GM21360 (cell line): ENCODE measurements at regions not wholly inside any gene's neighbourhood (a gene's known extent, or its start where the extent isn't known, plus 50 kb on each side); places are given as distances from the start of the nearest gene placed in this dataset.
"Not testable (repeated sequence)": the region's sequence is repeated elsewhere in the genome, so short reads cannot be mapped to it uniquely, and the experiment has no call there.

Experiments
- ATAC-seq: cut with Tn5 transposase; IDR thresholded peaks from one replicate; pipeline ENCODE4 v1.9.1; 2021; ENCODE audit warnings: mild to moderate bottlenecking, moderate library complexity; ENCODE audit not compliant: unreplicated experiment

DNA sequence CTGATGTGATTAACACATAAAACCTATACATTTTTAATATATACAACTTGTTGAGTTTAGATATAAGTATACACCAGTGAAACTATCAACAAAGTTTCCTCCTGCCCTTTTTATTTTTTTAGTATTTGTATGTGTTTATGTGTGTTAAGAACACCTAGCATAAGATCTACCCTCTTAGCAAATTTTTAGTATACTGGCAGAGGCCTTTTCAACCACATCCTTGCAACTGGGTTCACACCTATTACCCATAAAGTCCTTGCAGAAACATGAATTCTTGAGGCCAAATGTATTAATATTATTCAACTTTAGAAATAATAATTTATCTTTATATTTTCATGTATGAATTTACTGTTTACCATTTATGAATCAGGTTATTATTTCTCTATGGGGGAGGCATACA is 119.7 kb upstream of the CRIM1 start:
- no peak for ATAC-seq

DNA sequence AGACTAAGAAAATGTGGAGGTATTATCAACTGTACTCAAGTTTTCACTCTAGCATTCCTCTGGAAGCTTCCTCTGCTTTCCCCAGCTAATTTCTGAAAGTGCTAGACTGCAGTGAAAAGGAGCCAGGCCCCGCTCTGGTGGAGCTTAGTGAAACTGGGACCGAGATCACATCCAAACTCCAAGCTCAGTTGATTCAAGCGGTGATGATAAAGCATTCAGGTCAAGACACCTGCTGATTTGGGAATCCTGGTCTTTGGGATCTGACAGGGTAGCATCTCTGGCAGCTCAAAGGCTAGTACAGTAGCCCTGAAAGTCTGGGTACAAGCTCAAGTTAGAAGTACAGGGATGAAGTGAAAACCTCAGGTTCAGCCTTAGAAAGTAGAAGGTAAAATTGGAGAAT is 120.2 kb upstream of the CRIM1 start:
- ATAC-seq = no peak

DNA sequence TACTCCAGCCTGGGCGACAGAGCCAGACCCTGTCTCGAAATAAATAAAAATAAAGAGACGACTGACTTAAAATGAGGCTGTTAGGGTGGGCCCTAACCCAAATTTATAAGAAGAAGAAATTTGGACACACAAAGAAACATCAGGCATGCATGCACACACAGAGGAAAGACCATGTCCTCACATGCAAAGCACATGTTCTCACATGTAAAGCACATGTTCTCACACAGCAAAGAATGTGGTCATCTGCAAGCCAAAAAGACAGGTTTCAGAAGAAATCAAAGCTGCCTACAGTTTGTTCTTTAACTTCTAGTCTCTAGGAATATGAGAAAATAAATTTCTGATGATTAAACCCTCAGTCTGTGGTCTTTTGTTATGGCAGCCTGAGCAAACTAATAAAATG is 132.3 kb upstream of the CRIM1 start:
- no peak for ATAC-seq

DNA sequence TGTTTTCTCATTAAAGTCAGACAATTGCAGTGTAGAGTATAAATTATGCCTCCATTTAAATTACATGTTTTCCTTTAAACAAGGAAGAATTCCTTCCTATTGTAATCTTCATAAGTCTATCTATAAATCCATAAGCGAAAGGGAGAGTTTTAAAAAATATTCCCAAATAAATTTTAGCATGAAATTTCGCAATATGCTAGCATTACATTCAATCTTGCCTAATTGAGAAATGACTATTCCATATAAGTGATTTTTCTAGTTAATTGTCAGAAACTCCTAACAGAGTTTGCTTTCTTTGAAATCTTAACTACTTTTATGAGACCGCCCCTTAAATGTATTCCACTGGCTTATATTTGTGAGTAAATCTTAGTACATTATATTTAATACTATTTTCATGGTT is 133.1 kb upstream of the CRIM1 start:
- no peak for ATAC-seq

DNA sequence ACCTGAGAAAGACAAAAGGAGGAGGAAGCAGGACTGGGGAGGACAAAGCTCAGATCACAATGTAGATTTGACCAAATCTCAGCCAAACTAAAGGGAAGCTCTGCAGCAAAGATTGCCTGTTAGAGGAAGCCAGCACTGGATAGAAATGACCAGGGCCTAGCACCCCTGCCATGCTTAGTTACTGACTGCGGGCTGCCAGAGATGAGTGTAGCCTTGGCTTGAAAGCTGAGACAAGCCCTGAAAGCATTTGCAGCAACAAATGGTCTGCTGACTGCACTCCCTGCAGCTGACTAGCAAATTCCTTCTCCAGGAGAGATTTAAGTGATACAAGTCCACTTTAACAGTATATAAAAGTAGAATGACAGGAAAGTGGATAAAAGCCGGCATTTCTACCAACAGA is 140.9 kb upstream of the CRIM1 start:
- no peak for ATAC-seq

DNA sequence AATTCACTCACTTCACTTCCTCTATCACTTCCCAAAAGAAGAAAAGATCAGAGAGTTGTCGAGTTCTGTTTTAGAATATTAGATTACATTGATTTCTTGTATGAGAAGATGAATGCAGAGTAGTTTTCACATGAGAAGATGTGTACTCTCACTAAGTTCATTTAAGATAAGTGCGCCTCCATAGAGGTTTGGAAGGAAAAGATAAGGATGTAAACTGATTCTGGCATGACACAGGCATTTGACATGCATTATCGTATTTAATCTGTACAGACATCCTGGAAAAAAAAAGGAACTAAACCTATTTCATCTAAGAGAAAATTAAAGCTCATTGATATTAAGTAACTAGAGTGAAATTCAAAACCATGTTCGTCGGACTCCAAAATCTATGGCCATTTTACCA is 152.2 kb upstream of the CRIM1 start:
- ATAC-seq = no peak

DNA sequence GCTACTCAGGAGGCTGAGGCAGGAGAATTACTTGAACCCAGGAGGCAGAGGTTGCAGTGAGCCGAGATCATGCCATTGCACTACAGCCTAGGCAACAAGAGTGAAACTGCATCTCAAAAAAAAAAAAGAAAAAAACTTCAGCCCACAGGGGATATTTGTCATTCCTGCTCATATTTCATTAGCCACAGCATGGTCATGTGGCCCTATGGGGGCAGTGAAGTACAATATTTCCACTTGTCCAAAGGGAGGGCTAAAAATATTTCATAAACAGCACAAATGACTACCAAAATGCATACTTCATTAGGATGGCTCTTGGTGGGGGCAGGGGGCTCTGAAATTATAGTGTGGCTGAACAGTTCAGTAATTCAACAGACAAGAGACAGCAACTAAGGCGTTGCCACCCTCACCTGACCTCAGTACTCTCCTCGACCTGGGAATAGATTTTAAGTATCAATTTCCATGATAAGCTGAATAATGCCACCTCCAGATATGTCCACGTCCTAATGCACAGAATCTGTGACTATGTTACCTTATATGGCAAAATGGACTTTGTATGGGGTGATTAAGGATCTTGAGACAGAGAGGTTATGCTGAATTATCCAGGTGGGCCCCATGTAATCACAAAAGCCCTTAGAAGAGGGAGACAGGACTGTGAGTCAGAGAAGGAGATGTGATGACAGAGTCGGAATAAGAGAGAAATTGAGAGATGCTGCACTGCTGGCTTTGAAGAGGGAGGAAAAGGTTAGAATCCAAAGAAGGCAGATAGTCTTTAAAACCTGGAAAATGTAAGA is 158.2 kb upstream of the CRIM1 start:
- no peak for ATAC-seq

DNA sequence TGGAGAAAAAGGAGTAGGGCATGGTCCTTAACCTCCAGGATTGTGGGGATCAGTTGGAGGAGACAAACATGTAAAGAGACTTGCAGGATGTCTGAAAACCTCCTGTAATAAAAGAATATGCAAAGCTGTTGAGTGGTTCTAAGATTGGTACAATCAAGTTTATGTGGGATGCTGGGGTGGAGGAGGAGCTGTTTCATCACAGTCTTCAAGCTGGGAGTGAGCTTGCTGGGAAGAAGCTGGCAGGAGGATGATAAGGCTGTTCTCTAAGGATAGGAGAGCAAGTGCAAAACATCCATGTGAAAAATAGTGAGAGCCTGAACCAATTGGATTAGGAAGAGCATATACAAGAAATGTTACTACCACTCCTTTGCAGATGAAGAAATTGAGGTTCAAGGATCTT is 161.9 kb upstream of the CRIM1 start:
- ATAC-seq = no peak

DNA sequence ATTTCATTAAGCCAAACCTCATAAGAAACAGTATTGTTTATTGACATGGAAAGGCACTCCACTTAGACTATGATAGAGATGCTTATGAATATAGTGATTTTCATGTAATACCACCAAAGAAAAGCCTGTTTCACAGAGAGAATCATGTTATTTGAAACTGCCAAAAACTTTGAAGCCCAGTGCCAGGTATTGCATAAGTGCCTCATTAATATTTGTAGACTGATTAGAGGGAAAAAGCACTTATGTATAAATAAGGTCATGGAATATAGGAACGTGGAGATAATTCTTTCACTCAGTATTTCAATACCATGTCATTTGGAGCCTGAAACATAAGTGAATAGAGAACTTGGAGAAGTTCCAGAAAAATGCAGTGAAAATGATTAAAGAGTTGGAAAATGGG is 162.6 kb upstream of the CRIM1 start:
- no peak for ATAC-seq

DNA sequence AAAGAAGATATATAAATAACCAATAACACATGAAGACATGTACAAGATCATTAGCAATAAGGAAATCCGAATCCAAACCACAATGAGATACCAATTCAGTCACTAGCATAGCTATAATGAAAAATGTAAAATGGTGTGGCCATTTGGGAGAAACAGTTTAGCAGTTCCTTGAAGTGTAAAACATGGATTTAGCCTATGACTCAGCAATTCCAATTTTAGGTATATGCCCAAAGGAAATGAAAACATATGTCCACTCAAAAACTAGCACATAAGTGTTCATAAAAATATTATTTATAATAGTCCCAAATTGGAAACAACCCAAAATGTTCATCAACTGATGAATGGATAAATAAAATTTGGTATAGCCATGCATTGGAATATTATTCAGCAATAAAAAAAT is 165.5 kb upstream of the CRIM1 start:
- ATAC-seq = no peak

DNA sequence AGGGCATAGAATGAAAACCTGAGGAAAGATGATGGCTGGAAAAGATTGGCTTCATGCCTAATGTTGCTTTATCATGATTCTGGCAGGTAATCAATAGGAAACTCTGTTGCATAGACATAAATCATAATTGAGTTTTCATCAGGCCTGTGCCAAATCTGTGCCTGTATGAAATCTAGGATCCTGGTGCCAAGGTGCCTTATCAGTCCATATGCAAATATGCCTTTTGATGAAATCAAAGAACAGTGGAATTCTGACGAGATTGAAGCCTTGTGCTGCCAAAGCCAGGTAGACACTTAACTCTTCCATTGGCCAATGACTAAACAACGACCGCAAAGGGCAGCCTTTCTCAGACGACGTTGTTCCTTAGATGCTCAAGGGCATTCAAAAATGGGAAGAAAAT is 170.0 kb upstream of the CRIM1 start:
- no peak for ATAC-seq

DNA sequence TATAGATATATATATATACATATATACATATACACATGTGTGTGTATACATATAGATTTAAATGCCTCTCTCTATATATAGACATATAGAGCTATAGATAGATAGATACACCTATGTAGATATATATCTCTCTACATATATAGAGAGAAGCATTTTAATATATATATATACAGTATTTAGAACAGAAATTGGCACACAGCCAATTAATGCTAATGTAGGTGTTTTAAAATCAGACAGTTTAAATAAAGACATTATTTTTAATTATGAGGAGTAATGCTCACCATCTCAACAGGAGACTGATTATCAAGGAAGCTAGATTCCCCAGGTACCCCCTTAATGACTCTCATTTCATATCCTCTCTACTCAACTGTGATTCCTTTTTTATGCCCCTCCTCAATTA is 170.7 kb upstream of the CRIM1 start:
- ATAC-seq = no peak

DNA sequence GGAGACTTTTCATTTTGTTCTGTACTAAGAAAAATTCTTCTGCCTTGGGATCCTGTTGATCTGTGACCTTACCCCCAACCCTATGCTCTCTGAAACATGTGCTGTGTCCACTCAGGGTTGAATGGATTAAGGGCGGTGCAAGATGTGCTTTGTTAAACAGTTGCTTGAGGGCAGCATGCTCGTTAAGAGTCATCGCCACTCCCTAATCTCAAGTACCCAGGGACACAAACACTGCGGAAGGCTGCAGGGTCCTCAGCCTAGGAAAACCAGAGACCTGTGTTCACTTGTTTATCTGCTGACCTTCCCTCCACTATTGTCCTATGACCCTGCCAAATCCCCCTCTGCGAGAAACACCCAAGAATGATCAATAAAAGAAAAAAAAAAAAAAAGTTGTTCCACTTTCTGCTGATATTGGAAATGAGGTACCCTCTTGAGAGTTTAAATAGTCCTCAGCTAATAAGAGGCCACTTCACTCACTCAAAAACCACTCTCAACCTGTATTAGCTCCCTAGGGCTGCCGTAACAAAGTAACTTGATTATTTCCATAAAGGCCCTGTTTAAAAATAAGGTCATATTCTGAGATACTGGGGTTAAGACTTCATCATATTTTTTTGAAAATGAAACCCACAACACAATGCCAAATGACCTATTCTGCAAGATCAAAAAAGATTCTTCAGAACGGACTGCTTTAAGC is 174.6 kb upstream of the CRIM1 start:
- not testable (repeated sequence) for ATAC-seq

DNA sequence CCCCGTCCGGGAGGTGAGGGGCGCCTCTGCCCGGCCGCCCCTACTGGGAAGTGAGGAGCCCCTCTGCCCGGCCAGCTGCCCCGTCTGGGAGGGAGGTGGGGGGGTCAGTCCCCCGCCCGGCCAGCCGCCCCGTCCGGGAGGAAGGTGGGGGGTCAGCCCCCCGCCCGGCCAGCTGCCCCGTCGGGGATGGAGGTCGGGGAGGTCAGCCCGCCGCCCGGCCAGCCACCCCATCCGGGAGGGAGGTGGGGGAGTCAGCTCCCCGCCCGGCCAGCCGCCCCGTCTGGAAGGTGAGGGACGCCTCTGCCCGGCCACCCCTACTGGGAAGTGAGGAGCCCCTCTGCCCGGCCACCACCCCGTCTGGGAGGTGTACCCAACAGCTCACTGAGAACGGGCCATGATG is 175.3 kb upstream of the CRIM1 start:
- ATAC-seq = not testable (repeated sequence)

DNA sequence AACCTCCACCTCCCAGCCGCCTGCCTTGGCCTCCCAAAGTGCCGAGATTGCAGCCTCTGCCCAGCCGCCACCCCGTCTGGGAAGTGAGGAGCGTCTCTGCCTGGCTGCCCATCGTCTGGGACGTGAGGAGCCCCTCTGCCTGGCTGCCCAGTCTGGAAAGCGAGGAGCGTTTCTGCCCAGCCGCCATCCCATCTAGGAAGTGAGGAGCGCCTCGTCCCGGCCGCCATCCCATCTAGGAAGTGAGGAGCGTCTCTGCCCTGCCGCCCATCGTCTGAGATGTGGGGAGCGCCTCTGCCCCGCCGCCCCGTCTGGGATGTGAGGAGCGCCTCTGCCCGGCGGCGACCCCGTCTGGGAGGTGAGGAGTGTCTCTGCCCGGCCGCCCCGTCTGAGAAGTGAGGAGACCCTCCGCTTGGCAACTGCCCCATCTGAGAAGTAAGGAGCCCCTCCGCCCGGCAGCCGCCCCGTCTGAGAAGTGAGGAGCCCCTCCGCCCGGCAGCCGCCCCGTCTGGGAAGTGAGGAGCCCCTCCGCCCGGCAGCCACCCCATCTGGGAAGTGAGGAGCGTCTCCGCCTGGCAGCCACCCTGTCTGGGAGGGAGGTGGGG is 175.8 kb upstream of the CRIM1 start:
- ATAC-seq = not testable (repeated sequence)

DNA sequence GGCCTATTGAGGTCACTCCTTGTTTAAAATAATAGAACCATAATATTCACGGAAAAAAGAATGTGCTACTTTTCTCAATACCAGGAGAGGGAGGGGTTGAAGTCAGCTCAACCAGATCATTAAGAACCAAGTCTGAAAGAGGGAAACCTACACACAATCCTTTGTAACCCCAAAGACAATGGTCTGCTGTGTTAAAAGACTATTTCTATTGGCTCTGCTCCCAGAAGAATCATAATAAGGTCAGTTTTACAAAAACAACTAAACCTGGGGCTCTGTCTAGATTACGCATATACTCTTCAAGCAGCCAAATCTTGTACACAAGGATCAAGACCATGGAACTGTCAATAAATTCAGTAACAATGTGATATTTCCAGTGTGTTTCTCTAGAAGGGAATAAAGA is 177.2 kb upstream of the CRIM1 start:
- no peak for ATAC-seq

DNA sequence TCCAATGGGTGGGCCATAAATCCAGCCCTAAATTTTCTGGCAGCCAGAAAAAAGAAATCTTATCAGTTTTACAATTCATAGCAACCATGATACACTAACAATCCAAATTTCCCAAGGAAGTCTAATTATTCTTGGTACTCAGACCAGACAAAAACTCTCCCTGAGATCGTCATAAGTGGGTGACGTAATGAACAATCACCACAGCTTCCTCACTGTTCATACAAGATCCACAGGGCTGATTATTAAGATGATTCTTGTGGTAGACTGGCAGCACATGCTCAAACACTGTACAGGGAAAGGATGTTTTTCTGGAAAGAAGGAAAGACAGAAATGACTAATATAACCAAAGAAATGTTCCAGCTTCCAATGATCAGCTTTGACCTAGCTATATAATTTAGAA is 178.3 kb upstream of the CRIM1 start:
- no peak for ATAC-seq

DNA sequence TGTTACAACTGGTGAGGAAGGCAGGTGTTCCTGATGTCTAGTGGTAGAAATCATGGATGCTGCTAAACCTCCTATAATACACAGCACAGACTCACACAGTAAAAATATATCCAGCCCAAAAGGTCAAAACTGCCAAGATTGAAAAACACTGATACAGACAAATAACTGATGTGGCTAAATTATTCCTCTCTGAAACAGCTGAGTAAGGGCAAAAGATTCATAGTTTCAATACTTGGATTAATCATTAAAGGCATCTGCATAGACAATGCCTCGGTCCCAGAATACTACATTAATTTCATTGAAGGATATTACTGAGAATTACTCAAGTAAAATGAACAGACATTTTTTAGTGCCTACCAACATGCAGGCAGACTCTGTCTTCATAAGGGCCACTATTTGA is 180.7 kb upstream of the CRIM1 start:
- ATAC-seq = no peak

DNA sequence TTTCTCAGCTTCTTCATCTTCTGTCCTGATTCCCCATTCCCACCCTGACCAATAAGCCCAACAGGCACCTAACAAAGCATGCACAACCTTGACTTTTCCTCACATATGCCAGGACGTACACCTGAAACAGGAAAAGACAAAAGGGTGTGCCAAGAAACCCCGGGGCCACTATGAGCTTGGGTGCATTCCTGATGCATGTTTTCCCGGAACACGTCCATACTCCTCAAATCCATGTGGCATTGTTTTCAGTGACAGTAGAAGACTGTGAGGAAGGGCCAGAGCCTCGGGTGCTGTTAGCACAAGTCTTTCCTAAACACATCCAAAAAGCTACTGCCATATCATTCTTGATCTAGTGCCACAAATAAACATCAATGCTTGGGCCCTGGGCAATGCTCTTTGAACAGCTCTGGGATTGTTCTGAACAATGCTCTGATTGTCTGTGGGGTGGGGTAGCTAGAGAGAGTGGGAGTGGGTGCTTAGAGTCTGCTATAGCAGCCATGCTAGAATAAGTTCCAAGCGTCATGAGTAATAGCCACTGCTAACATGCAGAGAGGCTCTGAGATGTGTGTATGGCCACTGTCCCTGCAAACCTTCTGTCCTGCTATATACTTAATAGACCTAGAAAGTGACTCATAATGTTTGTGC is 181.7 kb upstream of the CRIM1 start:
- no peak for ATAC-seq

DNA sequence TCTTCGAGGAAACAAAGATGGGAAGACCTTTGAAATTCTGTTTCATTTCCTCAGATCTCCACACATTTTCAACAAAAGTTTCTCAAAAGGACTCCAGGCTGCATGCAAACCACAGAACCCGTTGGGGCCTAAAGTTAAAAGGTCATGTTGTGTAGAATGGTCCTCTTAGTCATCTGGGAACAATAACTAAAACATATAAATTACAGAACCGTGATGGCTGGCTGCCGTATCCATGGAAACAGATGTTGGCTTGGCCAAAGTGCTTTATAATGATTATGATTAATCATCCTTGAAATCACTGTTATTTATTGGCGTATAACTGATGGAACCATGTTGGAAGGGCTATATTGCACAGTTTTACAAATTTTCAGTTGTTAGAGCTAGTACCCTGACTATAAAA is 182.8 kb upstream of the CRIM1 start:
- no peak for ATAC-seq

DNA sequence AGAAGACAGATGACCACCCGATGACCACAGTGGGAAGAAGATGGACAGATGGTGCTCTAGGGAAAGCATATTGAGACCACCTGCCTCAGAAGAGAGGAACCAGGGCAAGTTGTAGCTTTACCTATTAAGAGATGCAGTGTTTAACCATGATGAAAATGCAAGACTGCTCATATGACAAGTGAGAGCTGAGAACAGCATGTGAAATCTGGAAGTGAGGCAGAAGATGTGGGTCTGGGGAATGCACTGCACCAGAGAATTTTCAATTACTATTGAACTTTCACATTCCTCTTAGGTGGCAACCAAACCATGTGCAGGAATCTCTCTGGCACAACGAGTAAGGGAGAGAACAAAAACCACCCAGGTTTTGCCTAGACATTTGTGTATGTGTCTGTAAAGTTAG is 184.8 kb upstream of the CRIM1 start:
- ATAC-seq = no peak

DNA sequence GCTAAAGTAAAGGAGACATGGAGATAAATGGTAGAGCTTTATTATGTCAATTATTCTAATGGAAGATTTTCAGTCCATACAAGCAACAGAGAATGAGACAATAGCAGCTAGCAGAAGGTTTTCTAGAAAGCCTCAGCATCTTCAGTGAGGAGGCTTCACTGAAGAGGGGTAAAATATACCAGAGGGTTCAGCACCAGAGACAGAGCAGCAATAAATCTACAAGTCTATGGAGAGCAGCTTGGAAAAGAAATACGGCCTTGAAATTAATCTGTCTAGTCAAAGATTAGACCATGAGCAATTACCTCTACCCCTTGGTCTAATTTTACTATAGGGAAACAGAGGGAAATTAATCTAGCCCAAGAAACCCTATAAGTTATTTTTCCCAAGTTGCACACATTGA is 185.7 kb upstream of the CRIM1 start:
- ATAC-seq = no peak
